Sigmoid colon (tissue), 4 donors: ENCODE measurements at regions not wholly inside any gene's neighbourhood (a gene's known extent, or its start where the extent isn't known, plus 50 kb on each side); places are given as distances from the start of the nearest gene placed in this dataset.

Source experiments
- CTCF ChIP-seq, 4 experiments: fragments of 450-650 bp in 3 of 4; fragments of 200-600 bp in 1 of 4; IDR thresholded peaks; one replicate each; pipeline ENCODE4 v1.5.1; 2016 to 2019; ENCODE audit warnings: antibody characterized with exemption in 4 of 4, mild to moderate bottlenecking in 3 of 4, moderate library complexity in 2 of 4
- POLR2A ChIP-seq, 2 donors: fragments of 450-650 bp; IDR thresholded peaks; one replicate each; pipeline ENCODE4 v1.6.1; 2016; ENCODE audit warnings: antibody characterized with exemption in 2 of 2, mild to moderate bottlenecking in 2 of 2, moderate library complexity in 2 of 2
- POLR2AphosphoS5 ChIP-seq, 4 donors: sonication (generic); formaldehyde crosslinking; IDR thresholded peaks; one replicate each; pipeline ENCODE4 v1.6.1; 2017; ENCODE audit warnings: antibody characterized with exemption in 4 of 4

- no peak for TF ChIP-seq POLR2AphosphoS5 (IDR thresholded peaks at IDR 0.05)
- TF ChIP-seq CTCF (IDR thresholded peaks at IDR 0.05), result no peak
- no peak for TF ChIP-seq POLR2A (IDR thresholded peaks at IDR 0.05)
Observed at GRCh38 chr13:78370231-78370630, 233.1 kb downstream of the POU4F1 start.
